ENCODE measurements at regions not wholly inside any gene's neighbourhood (a gene's known extent, or its start where the extent isn't known, plus 50 kb on each side); places are given as distances from the start of the nearest gene placed in this dataset.

DNA sequence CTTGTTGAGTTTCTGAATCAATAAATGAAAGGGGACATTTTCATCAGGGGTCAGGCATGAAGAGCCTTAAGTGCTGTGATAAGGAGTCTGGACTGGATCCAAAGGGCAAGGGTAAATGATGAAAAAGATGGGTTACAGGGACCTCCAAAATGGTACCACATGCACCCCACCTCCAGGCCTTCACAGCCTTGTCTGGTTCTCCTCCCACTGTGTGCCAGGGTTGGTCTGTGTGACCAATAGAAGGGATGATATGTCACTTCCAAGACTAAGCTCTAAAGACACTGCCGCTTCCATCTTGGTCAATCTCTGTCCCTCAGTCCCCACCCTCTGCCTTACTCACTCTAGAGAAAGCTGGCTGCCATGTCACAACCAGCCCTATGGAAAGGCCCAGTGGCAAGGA, 140.6 kb downstream of the ZNF281 start:
- TF ChIP-seq, protein P1, sequence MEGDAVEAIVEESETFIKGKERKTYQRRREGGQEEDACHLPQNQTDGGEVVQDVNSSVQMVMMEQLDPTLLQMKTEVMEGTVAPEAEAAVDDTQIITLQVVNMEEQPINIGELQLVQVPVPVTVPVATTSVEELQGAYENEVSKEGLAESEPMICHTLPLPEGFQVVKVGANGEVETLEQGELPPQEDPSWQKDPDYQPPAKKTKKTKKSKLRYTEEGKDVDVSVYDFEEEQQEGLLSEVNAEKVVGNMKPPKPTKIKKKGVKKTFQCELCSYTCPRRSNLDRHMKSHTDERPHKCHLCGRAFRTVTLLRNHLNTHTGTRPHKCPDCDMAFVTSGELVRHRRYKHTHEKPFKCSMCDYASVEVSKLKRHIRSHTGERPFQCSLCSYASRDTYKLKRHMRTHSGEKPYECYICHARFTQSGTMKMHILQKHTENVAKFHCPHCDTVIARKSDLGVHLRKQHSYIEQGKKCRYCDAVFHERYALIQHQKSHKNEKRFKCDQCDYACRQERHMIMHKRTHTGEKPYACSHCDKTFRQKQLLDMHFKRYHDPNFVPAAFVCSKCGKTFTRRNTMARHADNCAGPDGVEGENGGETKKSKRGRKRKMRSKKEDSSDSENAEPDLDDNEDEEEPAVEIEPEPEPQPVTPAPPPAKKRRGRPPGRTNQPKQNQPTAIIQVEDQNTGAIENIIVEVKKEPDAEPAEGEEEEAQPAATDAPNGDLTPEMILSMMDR (IDR thresholded peaks at IDR 0.05) = no peak
- TF ChIP-seq EP300 (IDR thresholded peaks at IDR 0.05) (no peak), POLR2AphosphoS5 (IDR thresholded peaks at IDR 0.05) (no peak)

Measured in suprapubic skin (tissue), 4 donors.